GM18520 (cell line): ENCODE measurements at regions not wholly inside any gene's neighbourhood (a gene's known extent, or its start where the extent isn't known, plus 50 kb on each side); places are given as distances from the start of the nearest gene placed in this dataset.
"Not testable (repeated sequence)": the region's sequence is repeated elsewhere in the genome, so short reads cannot be mapped to it uniquely, and the experiment has no call there.

Experiments
- ATAC-seq: cut with Tn5 transposase; IDR thresholded peaks from one replicate; pipeline ENCODE4 v1.9.1; 2021; ENCODE audit not compliant: unreplicated experiment

DNA sequence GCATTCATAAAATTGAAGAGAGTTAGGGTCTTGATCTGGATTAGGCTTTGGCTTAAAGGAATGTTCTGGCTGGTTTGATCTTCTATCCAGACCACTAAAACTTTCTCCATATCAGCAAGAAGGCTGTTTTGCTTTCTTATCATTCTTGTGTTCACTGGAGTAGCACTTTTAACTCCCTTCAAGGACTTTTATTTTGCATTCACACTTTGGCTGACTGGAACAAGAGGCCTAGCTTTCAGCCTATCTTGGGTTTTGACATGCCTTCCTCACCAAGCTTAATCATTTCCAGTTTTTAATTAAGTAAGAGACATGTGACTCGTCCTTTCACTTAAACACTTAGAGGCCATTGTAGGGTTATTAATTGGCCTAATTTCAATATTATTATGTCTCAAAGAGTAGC lies 190.3 kb downstream of the RAB11FIP2 start:
- not testable (repeated sequence) for ATAC-seq

- no peak for ATAC-seq
These were observed 186.6 kb downstream of the RAB11FIP2 start for GRCh38 chr10:117860135-117860534.

- ATAC-seq: no peak
These were observed 185.9 kb downstream of the RAB11FIP2 start for GRCh38 chr10:117860823-117861222.

DNA sequence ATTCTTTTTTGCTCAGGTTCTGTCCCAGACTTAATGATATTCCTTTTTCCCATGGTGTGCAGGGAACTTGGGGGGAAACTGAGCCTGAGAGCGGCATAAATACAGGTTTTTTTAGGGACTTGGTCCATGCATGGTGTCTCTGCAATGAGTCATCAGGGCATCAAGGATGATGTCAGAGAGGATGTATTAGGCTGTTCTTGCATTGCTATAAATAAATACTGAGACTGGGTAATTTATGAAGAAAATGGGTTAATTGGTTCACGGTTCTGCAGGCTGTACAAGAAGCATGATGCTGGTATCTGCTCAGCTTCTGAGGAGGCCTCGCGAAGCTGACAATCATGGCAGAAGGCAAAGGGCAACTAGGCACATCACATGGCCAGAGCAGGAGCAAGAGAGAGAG lies 185.4 kb downstream of the RAB11FIP2 start:
- ATAC-seq: no peak

- no peak for ATAC-seq
These were observed 183.0 kb downstream of the RAB11FIP2 start for GRCh38 chr10:117863771-117864170.

GRCh38 chr10:117865945-117866344 lies 180.8 kb downstream of the RAB11FIP2 start:
- no peak for ATAC-seq

DNA sequence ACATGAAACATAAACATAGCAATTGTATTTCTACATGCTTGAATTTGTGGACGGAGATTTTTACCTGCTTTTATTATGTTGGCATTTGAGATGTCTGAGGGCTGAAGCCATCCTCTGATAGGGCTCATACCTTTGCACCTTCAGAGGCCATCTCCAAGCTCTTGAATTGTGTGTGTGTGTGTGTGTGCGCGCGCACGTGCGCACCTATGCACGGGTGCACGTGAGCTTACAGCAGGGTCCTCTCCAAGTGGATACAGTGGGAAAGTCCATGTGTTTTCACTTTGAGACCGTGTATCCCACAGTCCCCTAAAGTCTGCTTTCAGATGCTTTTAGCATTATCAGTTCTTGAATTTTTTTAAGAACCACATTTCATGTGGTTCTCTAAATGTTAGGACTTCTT lies 178.6 kb downstream of the RAB11FIP2 start:
- ATAC-seq: no peak

GRCh38 chr10:117875793-117876192 lies 170.9 kb downstream of the RAB11FIP2 start:
- no peak for ATAC-seq

- ATAC-seq: no peak
These were observed 170.5 kb downstream of the RAB11FIP2 start for GRCh38 chr10:117876210-117876609.

GRCh38 chr10:117878626-117879025 lies 168.1 kb downstream of the RAB11FIP2 start:
- no peak for ATAC-seq

DNA sequence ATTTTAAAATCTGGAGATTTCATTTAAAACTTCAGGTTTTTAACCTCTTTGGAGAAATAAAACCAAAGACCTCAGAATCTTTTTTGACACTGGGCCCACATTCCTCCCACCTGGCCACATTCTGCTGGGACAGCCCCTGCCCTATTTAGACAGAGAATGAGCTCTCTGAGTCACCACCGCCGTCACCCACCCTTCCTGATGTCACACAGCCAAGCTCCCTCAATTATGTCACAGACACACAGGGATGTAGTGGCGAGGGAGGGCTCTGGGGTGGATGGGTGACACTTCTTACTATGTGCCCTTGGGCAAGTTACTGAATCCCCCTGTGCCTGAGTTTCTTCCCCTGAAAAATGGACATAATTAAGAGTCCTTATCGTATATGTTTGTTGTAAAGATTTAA lies 162.6 kb downstream of the RAB11FIP2 start:
- no peak for ATAC-seq

GRCh38 chr10:117884592-117884991 lies 162.1 kb downstream of the RAB11FIP2 start:
- no peak for ATAC-seq

- ATAC-seq: no peak
These were observed 161.4 kb downstream of the RAB11FIP2 start for GRCh38 chr10:117885206-117885829.

GRCh38 chr10:117886766-117887165 lies 160.0 kb downstream of the RAB11FIP2 start:
- ATAC-seq: no peak

GRCh38 chr10:117889664-117890063 lies 157.1 kb downstream of the RAB11FIP2 start:
- no peak for ATAC-seq

DNA sequence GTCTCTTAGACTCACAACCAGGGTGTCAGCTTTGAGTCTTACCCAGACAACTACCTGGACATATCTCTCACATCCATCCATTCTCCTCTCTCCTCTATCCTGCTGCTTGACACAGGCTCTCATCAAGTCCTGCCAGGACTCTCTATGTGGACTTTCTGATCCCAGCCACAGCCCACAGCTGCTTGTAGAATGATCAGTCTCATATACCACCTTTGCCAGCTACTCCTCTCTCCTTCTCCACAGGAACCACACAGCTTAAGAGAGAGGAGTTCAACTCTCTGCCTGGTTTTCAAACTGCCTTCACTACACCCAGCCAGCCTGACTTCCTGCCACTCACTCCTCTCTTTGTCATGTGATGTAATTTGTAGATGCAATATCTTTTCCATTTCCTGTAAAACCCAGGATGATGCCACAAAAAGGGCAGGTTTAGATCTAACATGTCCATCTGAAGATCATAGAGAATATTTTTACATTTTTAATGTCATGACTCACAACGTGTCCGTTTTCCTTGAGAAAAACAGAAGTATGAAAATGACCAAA lies 154.0 kb downstream of the RAB11FIP2 start:
- no peak for ATAC-seq

- ATAC-seq: no peak
These were observed 152.4 kb downstream of the RAB11FIP2 start for GRCh38 chr10:117894339-117894738.

- ATAC-seq: no peak
These were observed 150.2 kb downstream of the RAB11FIP2 start for GRCh38 chr10:117896517-117896916.

DNA sequence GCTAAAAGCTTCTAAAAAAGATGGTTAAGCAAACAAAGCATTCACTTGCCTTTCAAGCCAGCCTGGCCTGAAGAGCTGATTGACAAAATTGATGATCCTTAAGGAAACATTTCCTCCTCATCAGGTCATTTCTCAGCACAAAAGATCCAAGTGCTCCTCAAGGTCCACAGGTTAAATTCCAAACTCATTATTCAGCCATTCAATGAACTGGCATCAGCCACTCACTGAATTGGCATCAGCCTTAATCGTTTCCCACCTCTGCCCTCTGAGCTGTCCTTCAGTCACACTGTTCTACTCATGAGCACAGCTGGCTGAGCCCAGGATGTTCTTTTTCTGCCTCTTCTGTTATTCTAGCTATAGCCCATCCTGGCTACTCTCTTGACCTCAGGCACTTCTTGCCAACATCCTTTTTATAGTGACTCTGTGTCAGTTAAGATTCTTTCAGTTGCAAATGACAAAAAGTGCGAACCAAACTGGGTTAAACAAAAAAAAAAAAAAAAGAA lies 147.5 kb downstream of the RAB11FIP2 start:
- no peak for ATAC-seq

DNA sequence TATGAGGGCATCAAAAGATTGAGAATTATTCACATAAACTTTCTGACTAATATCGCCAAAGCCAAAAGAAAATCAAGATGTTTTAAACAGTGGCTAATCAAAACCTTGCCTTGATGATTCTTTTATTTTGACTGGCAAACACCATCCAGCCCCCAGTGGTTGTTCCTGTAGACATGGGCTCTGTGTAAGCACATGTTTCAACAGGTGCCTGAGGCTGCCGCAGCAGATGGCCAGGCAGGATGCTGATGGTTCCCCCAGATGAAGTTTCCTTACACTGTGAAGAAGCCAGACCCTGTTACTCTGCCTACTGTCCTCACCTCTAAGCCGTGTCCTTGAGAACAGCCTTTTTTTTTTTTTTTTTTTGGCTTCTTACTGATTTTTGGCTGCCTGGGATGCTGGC lies 146.5 kb downstream of the RAB11FIP2 start:
- ATAC-seq: no peak

DNA sequence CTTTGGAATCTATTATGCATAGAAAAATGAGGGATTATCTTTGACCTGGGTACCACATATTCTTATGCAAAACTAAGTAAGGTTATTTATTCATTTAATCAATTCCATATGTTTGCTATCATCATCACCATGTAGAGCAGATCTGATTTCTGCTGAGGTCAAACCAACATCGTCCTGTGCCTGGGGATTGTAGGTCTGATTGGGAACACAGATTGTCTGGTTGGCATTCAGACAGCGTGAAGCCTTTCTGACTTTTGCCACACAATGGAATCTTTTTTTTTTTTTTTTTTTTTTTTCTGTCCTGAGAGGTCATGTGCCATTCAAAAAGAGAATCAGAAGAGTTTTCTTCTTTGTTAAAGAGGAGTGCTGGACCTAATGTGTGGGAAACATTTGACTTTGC lies 142.9 kb downstream of the RAB11FIP2 start:
- no peak for ATAC-seq

- no peak for ATAC-seq
These were observed 141.3 kb downstream of the RAB11FIP2 start for GRCh38 chr10:117905404-117905803.

DNA sequence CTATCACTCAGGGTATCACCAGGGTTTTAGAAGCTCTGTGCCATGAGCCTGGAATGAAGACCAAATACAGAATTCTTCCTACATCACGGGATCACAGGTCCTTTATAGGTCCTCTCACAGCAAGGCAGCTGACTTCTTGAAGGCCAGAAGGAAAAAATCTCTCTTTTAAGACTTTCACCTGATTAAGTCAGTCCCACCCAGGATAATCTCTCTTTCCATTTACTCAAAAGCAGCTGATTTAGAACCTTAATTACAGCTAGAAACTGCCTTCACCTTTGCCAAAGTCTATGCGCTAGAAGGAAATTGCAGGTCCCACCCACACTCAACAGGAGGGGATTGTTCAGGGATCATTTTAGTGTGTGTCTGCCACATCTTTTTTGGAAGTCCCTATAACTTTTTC lies 135.1 kb downstream of the RAB11FIP2 start:
- no peak for ATAC-seq
